Fibroblast of skin of left quadriceps (primary cell): ENCODE measurements at regions not wholly inside any gene's neighbourhood (a gene's known extent, or its start where the extent isn't known, plus 50 kb on each side); places are given as distances from the start of the nearest gene placed in this dataset.
"Not testable (repeated sequence)": the region's sequence is repeated elsewhere in the genome, so short reads cannot be mapped to it uniquely, and the experiment has no call there.

Experiments used
- DNase-seq, 2 experiments: peaks; one replicate each; pipeline ENCODE4 v3.0.0-alpha.2; 2013; ENCODE audit warnings: low read depth in 2 of 2

GRCh38 chr14:59004012-59004411 lies 184.5 kb upstream of the DAAM1 start:
- no peak for DNase-seq

GRCh38 chr14:59006179-59006578 lies 182.3 kb upstream of the DAAM1 start:
- not testable (repeated sequence) for DNase-seq

- DNase-seq = no peak
Measured at GRCh38 chr14:59009967-59010366, 178.5 kb upstream of the DAAM1 start.

GRCh38 chr14:59013672-59014298 lies 174.7 kb upstream of the DAAM1 start:
- no peak for DNase-seq

- no peak for DNase-seq
Measured at GRCh38 chr14:59015482-59015881, 173.0 kb upstream of the DAAM1 start.

GRCh38 chr14:59017285-59017965 lies 171.0 kb upstream of the DAAM1 start:
- no peak for DNase-seq

GRCh38 chr14:59018460-59018859 lies 170.0 kb upstream of the DAAM1 start:
- no peak for DNase-seq

GRCh38 chr14:59018978-59019377 lies 169.5 kb upstream of the DAAM1 start:
- no peak for DNase-seq

- DNase-seq = no peak
Measured at GRCh38 chr14:59020382-59020781, 168.1 kb upstream of the DAAM1 start.

- DNase-seq = no peak
Measured at GRCh38 chr14:59022144-59022543, 166.3 kb upstream of the DAAM1 start.

- no peak for DNase-seq
Measured at GRCh38 chr14:59026081-59026480, 162.4 kb upstream of the DAAM1 start.

- not testable (repeated sequence) for DNase-seq
Measured at GRCh38 chr14:59026640-59027039, 161.8 kb upstream of the DAAM1 start.

GRCh38 chr14:59028476-59029202 lies 159.8 kb upstream of the DAAM1 start:
- peak; percentile 89 to 91 for DNase-seq

- DNase-seq = no peak
Measured at GRCh38 chr14:59032826-59033225, 155.6 kb upstream of the DAAM1 start.

- no peak for DNase-seq
Measured at GRCh38 chr14:59036134-59036533, 152.3 kb upstream of the DAAM1 start.

- DNase-seq = no peak
Measured at GRCh38 chr14:59037086-59037485, 151.4 kb upstream of the DAAM1 start.

- DNase-seq = no peak
Measured at GRCh38 chr14:59037620-59038019, 150.8 kb upstream of the DAAM1 start.

GRCh38 chr14:59038746-59039145 lies 149.7 kb upstream of the DAAM1 start:
- no peak for DNase-seq

- no peak for DNase-seq
Measured at GRCh38 chr14:59041308-59041707, 147.2 kb upstream of the DAAM1 start.

- no peak for DNase-seq
Measured at GRCh38 chr14:59044707-59045106, 143.8 kb upstream of the DAAM1 start.

- DNase-seq = no peak
Measured at GRCh38 chr14:59046746-59047145, 141.7 kb upstream of the DAAM1 start.

GRCh38 chr14:59055006-59055405 lies 133.5 kb upstream of the DAAM1 start:
- no peak for DNase-seq

- peak; percentile 29 to 39 for DNase-seq
Measured at GRCh38 chr14:59055439-59056045, 132.9 kb upstream of the DAAM1 start.
